Loucy (cell line): ENCODE measurements at regions not wholly inside any gene's neighbourhood (a gene's known extent, or its start where the extent isn't known, plus 50 kb on each side); places are given as distances from the start of the nearest gene placed in this dataset.

Source experiments
- H2AFZ ChIP-seq: fragments of 200-600 bp; sonication (generic); 2 replicates; pipeline ENCODE4 v1.6.0; 2016; ENCODE audit warnings: antibody characterized with exemption, mild to moderate bottlenecking, low read length, moderate library complexity
- H3F3A ChIP-seq: fragments of 200-600 bp; 2 replicates; pipeline ENCODE4 v1.6.0; 2016; ENCODE audit warnings: antibody characterized with exemption, low read depth, mild to moderate bottlenecking
- H3K27me3 ChIP-seq: fragments of 200-600 bp; sonication (generic); 2 replicates; pipeline ENCODE4 v1.6.1; 2014; ENCODE audit warnings: low read length, mild to moderate bottlenecking; ENCODE audit not compliant: insufficient read depth, poor library complexity, severe bottlenecking
- H3K36me3 ChIP-seq: fragments of 200-600 bp; sonication (generic); 2 replicates; pipeline ENCODE4 v1.6.1; 2016; ENCODE audit warnings: low read length; ENCODE audit not compliant: insufficient read depth
- H3K4me1 ChIP-seq: fragments of 200-600 bp; sonication (generic); 2 replicates; pipeline ENCODE4 v1.5.1; 2014; ENCODE audit warnings: low read length, mild to moderate bottlenecking; ENCODE audit not compliant: insufficient read depth, poor library complexity, severe bottlenecking
- H3K4me2 ChIP-seq: fragments of 200-600 bp; sonication (generic); 2 replicates; pipeline ENCODE4 v1.6.0; 2014; ENCODE audit warnings: antibody characterized with exemption, low read length, low read depth, mild to moderate bottlenecking; ENCODE audit not compliant: poor library complexity, severe bottlenecking
- H3K4me3 ChIP-seq: fragments of 200-600 bp; sonication (generic); 2 replicates; pipeline ENCODE4 v1.5.1; 2014; ENCODE audit warnings: low read length, mild to moderate bottlenecking, mixed read lengths; ENCODE audit not compliant: poor library complexity, severe bottlenecking
- H3K79me2 ChIP-seq: fragments of 200-600 bp; sonication (generic); 2 replicates; pipeline ENCODE4 v1.6.1; 2014; ENCODE audit warnings: low read length; ENCODE audit not compliant: insufficient read depth
- H3K9ac ChIP-seq: fragments of 200-600 bp; sonication (generic); 2 replicates; pipeline ENCODE4 v1.6.0; 2014; ENCODE audit warnings: mild to moderate bottlenecking, low read depth, low read length, moderate library complexity; ENCODE audit not compliant: poor library complexity, severe bottlenecking
- H3K9me2 ChIP-seq: fragments of 200-600 bp; sonication (generic); replicated peaks from 2 replicates; pipeline ENCODE4 v1.6.1; 2016; ENCODE audit warnings: low read depth, low read length, mixed read lengths
- H3K9me3 ChIP-seq: fragments of 200-600 bp; sonication (generic); 2 replicates; pipeline ENCODE4 v1.6.1; 2014; ENCODE audit warnings: mild to moderate bottlenecking, antibody characterized with exemption, low read length, low read depth; ENCODE audit not compliant: insufficient read depth
- H4K20me1 ChIP-seq: fragments of 200-600 bp; sonication (generic); 2 replicates; pipeline ENCODE4 v1.6.0; 2014; ENCODE audit warnings: antibody characterized with exemption, low read length, mild to moderate bottlenecking; ENCODE audit not compliant: insufficient read depth, poor library complexity, severe bottlenecking
- CTCF ChIP-seq: fragments of 200-600 bp; sonication (generic); conservative IDR thresholded peaks from 2 replicates; pipeline ENCODE4 v1.5.1; 2014; ENCODE audit warnings: mild to moderate bottlenecking, antibody characterized with exemption, low read length
- EZH2phosphoT487 ChIP-seq: fragments of 200-600 bp; IDR thresholded peaks from 2 replicates; pipeline ENCODE4 v1.6.1; 2018; ENCODE audit warnings: antibody characterized with exemption, mild to moderate bottlenecking, moderate library complexity, borderline replicate concordance

- Histone ChIP-seq H4K20me1 (no peaks in the 10 kb centered on the region), H3F3A (no peaks in the 10 kb centered on the region), H3K9ac (no peak overlapping the region), H3K27me3 (no peaks in the 10 kb centered on the region), H3K9me3 (no peaks in the 10 kb centered on the region), H2AFZ (no peak overlapping the region), H3K79me2 (no peaks in the 10 kb centered on the region), H3K36me3 (no peaks in the 10 kb centered on the region), H3K4me3 (no peak overlapping the region), H3K4me2 (no peak overlapping the region), H3K9me2 (no peaks in the 10 kb centered on the region), H3K4me1 (peaks cover 5% of the 10 kb centered on the region)
- TF ChIP-seq EZH2phosphoT487 = no peak
- no peak for TF ChIP-seq CTCF
Observed at GRCh38 chr5:124980163-124980941, 233.9 kb upstream of the ZNF608 start.

GRCh38 chr5:124981901-124982300 is 235.5 kb upstream of the ZNF608 start:
- Histone ChIP-seq H3K4me1 (peaks cover 5% of the 10 kb centered on the region), H3K9me3 (no peaks in the 10 kb centered on the region), H3K4me3 (no peak overlapping the region), H3K79me2 (no peaks in the 10 kb centered on the region), H3K9me2 (no peaks in the 10 kb centered on the region), H3F3A (no peaks in the 10 kb centered on the region), H2AFZ (no peak overlapping the region), H3K9ac (no peak overlapping the region), H4K20me1 (no peaks in the 10 kb centered on the region), H3K36me3 (no peaks in the 10 kb centered on the region), H3K4me2 (no peak overlapping the region), H3K27me3 (no peaks in the 10 kb centered on the region)
- TF ChIP-seq CTCF (no peak), EZH2phosphoT487 (no peak)

GRCh38 chr5:124986170-124986569 is 239.7 kb upstream of the ZNF608 start:
- Histone ChIP-seq H3K9me2 (no peaks in the 10 kb centered on the region), H3K79me2 (no peaks in the 10 kb centered on the region), H3K27me3 (no peaks in the 10 kb centered on the region), H4K20me1 (no peaks in the 10 kb centered on the region), H3K9ac (no peak overlapping the region), H3F3A (no peaks in the 10 kb centered on the region), H2AFZ (no peak overlapping the region), H3K36me3 (no peaks in the 10 kb centered on the region), H3K4me3 (no peak overlapping the region), H3K4me2 (no peak overlapping the region), H3K4me1 (no peaks in the 10 kb centered on the region), H3K9me3 (no peaks in the 10 kb centered on the region)
- TF ChIP-seq EZH2phosphoT487 (no peak), CTCF (no peak)
